ENCODE measurements at regions not wholly inside any gene's neighbourhood (a gene's known extent, or its start where the extent isn't known, plus 50 kb on each side); places are given as distances from the start of the nearest gene placed in this dataset.
A peak's percentile ranks its signal among the peaks of the same experiment; 100 is the strongest.

- no peak overlapping the region for H3K4me3 ChIP-seq (ENCODE audit: low read depth in 1 of 3, low read length in 3 of 3)
- TF ChIP-seq HNF4A (conservative IDR thresholded peaks at IDR 0.05) (peak in 1 of 2 donors; percentile 8), FOXA2 (IDR thresholded peaks at IDR 0.05) (no peak), RXRA (IDR thresholded peaks at IDR 0.05) (no peak)
- no peaks in the 10 kb centered on the region for H3K27me3 ChIP-seq (ENCODE audit: control insufficient read depth in 4 of 4, insufficient read depth in 4 of 4, low read length in 3 of 4)
- H3K4me1 ChIP-seq (ENCODE audit: control insufficient read depth in 4 of 4, insufficient read depth in 4 of 4, low read length in 3 of 4) = peaks cover 5 to 22% (median 17%) of the 10 kb centered on the region in 4 donors
- no peaks in the 10 kb centered on the region for H3K9me3 ChIP-seq (ENCODE audit: control insufficient read depth in 4 of 4, low read length in 3 of 4)
- H3K9ac ChIP-seq (ENCODE audit: low read depth in 1 of 2, low read length in 2 of 2) = no peak overlapping the region
- H3K27ac ChIP-seq (ENCODE audit: low read depth in 1 of 2, low read length in 2 of 2) = no peak overlapping the region
- DNase-seq (ENCODE audit: low spot score) = no peak
- no peaks in the 10 kb centered on the region for H3K36me3 ChIP-seq (ENCODE audit: control insufficient read depth in 4 of 4, insufficient read depth in 3 of 4, low read depth in 1 of 4, low read length in 3 of 4)
Observed at GRCh38 chr14:44657203-44657602, 150.1 kb upstream of the FSCB start.

- 74% methylated on average over 2 of the region's 2 CpGs for WGBS
- H3K27ac ChIP-seq (ENCODE audit: low read depth in 1 of 2, low read length in 2 of 2) = no peak overlapping the region
- peaks cover 5 to 21% (median 15%) of the 10 kb centered on the region in 4 donors for H3K4me1 ChIP-seq (ENCODE audit: control insufficient read depth in 4 of 4, insufficient read depth in 4 of 4, low read length in 3 of 4)
- H3K9ac ChIP-seq (ENCODE audit: low read depth in 1 of 2, low read length in 2 of 2) = no peak overlapping the region
- H3K9me3 ChIP-seq (ENCODE audit: control insufficient read depth in 4 of 4, low read length in 3 of 4) = no peaks in the 10 kb centered on the region
- DNase-seq (ENCODE audit: low spot score) = no peak
- no peak overlapping the region for H3K4me3 ChIP-seq (ENCODE audit: low read depth in 1 of 3, low read length in 3 of 3)
- H3K36me3 ChIP-seq (ENCODE audit: control insufficient read depth in 4 of 4, insufficient read depth in 3 of 4, low read depth in 1 of 4, low read length in 3 of 4) = no peaks in the 10 kb centered on the region
- TF ChIP-seq REST (IDR thresholded peaks at IDR 0.05) = no peak
- no peaks in the 10 kb centered on the region for H3K27me3 ChIP-seq (ENCODE audit: control insufficient read depth in 4 of 4, insufficient read depth in 4 of 4, low read length in 3 of 4)
Observed at GRCh38 chr14:44654591-44654990, 147.5 kb upstream of the FSCB start.

DNA sequence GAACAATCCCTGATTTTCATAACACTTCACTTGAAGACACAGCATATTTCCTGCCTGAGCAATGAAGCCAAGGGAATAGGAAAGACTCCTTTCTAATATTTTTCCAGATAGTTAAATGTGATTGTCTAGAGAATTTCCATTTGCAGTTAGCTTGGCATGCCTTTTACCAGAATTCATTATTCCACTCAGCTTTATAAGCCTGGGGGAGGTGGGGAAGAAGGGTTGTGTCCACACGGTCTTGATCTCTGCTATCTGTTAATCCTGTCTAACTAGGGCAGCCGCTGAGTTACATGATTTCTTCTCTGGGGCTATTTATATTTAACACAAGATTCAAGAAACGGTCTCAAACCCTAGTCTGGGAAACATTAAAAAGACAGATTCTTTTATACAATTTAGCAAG lies 146.6 kb upstream of the FSCB start:
- 84% methylated on average over 3 of the region's 3 CpGs for WGBS
- Histone ChIP-seq H3K27ac (ENCODE audit: low read depth in 1 of 2, low read length in 2 of 2) (no peak overlapping the region), H3K9me3 (ENCODE audit: control insufficient read depth in 4 of 4, low read length in 3 of 4) (no peaks in the 10 kb centered on the region), H3K36me3 (ENCODE audit: control insufficient read depth in 4 of 4, insufficient read depth in 3 of 4, low read depth in 1 of 4, low read length in 3 of 4) (no peaks in the 10 kb centered on the region), H3K4me3 (ENCODE audit: low read depth in 1 of 3, low read length in 3 of 3) (no peak overlapping the region), H3K9ac (ENCODE audit: low read depth in 1 of 2, low read length in 2 of 2) (no peak overlapping the region), H3K4me1 (ENCODE audit: control insufficient read depth in 4 of 4, insufficient read depth in 4 of 4, low read length in 3 of 4) (peaks cover 5 to 19% (median 15%) of the 10 kb centered on the region in 4 donors), H3K27me3 (ENCODE audit: control insufficient read depth in 4 of 4, insufficient read depth in 4 of 4, low read length in 3 of 4) (no peaks in the 10 kb centered on the region)
- DNase-seq (ENCODE audit: low spot score) = no peak
- TF ChIP-seq ZBTB33 (IDR thresholded peaks at IDR 0.05) = no peak
- no peak for TF ChIP-seq TAF1 (conservative IDR thresholded peaks at IDR 0.05)
- TF ChIP-seq YY1 (IDR thresholded peaks at IDR 0.05) = no peak
- no peak for TF ChIP-seq EGR1 (IDR thresholded peaks at IDR 0.05; ENCODE audit: low read depth in 2 of 2)
- no peak for TF ChIP-seq HNF4G (IDR thresholded peaks at IDR 0.05)
- TF ChIP-seq FOXA2 (IDR thresholded peaks at IDR 0.05) = no peak
- TF ChIP-seq, protein P1, sequence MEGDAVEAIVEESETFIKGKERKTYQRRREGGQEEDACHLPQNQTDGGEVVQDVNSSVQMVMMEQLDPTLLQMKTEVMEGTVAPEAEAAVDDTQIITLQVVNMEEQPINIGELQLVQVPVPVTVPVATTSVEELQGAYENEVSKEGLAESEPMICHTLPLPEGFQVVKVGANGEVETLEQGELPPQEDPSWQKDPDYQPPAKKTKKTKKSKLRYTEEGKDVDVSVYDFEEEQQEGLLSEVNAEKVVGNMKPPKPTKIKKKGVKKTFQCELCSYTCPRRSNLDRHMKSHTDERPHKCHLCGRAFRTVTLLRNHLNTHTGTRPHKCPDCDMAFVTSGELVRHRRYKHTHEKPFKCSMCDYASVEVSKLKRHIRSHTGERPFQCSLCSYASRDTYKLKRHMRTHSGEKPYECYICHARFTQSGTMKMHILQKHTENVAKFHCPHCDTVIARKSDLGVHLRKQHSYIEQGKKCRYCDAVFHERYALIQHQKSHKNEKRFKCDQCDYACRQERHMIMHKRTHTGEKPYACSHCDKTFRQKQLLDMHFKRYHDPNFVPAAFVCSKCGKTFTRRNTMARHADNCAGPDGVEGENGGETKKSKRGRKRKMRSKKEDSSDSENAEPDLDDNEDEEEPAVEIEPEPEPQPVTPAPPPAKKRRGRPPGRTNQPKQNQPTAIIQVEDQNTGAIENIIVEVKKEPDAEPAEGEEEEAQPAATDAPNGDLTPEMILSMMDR (IDR thresholded peaks at IDR 0.05; ENCODE audit: low read depth, low read length, missing input control) = no peak
